CD14-positive monocyte (primary cell): ENCODE measurements at regions not wholly inside any gene's neighbourhood (a gene's known extent, or its start where the extent isn't known, plus 50 kb on each side); places are given as distances from the start of the nearest gene placed in this dataset.

Source experiments
- DNase-seq, 3 donors: peaks; one replicate each; pipeline ENCODE4 v3.0.0-alpha.2; 2011 to 2022
- H2AFZ ChIP-seq: 2 replicates; pipeline ENCODE4 v1.6.0; 2012; ENCODE audit warnings: mild to moderate bottlenecking, low read depth, low read length, inconsistent platforms; ENCODE audit not compliant: insufficient read depth, poor library complexity, severe bottlenecking
- H3K27ac ChIP-seq, 2 donors: 1 replicate in 1 of 2; 2 replicates in 1 of 2; pipeline ENCODE4 v1.5.1; 2012 to 2013; ENCODE audit warnings: low read length in 2 of 2, control low read depth in 1 of 2, inconsistent platforms in 1 of 2, low read depth in 1 of 2, mild to moderate bottlenecking in 1 of 2
- H3K27me3 ChIP-seq, 2 donors: one replicate each; pipeline versions ENCODE4 v1.6.0 to v1.6.1; 2011 to 2013; ENCODE audit warnings: low read length in 2 of 2; ENCODE audit not compliant: control insufficient read depth in 2 of 2, insufficient read depth in 2 of 2
- H3K36me3 ChIP-seq, 2 donors: replicated peaks in 1 of 2; 1 replicate in 1 of 2; 2 replicates in 1 of 2; pipeline versions ENCODE4 v1.5.1 to v1.6.1; 2012 to 2013; ENCODE audit warnings: low read length in 2 of 2, control low read depth in 1 of 2, inconsistent platforms in 1 of 2, mild to moderate bottlenecking in 1 of 2; ENCODE audit not compliant: insufficient read depth in 2 of 2, control insufficient read depth in 1 of 2
- H3K4me1 ChIP-seq, 2 donors: 1 replicate in 1 of 2; 2 replicates in 1 of 2; pipeline versions ENCODE4 v1.5.1 to v1.6.1; 2012 to 2013; ENCODE audit warnings: low read length in 2 of 2, control low read depth in 1 of 2, inconsistent platforms in 1 of 2, mild to moderate bottlenecking in 1 of 2, moderate library complexity in 1 of 2; ENCODE audit not compliant: insufficient read depth in 2 of 2, control insufficient read depth in 1 of 2
- H3K4me2 ChIP-seq: replicated peaks from 2 replicates; pipeline ENCODE3; 2012; ENCODE audit warnings: low read length, moderate library complexity, mild to moderate bottlenecking; ENCODE audit not compliant: poor library complexity, severe bottlenecking; ENCODE audit errors: extremely low read depth
- H3K4me3 ChIP-seq, 3 experiments: fragments of 200-600 bp in 1 of 3; sonication (generic) in 1 of 3; replicated peaks in 1 of 3; 1 replicate in 2 of 3; 2 replicates in 1 of 3; pipeline ENCODE4 v1.5.1; 2011 to 2013; ENCODE audit warnings: low read length in 3 of 3, mild to moderate bottlenecking in 3 of 3, control low read depth in 2 of 3, low read depth in 2 of 3, inconsistent platforms in 1 of 3, moderate library complexity in 1 of 3
- H3K79me2 ChIP-seq: 2 replicates; pipeline ENCODE4 v1.6.0; 2012; ENCODE audit warnings: mild to moderate bottlenecking, control low read depth, inconsistent platforms, low read length, moderate library complexity; ENCODE audit not compliant: insufficient read depth
- H3K9ac ChIP-seq: 2 replicates; pipeline ENCODE4 v1.6.0; 2017; ENCODE audit warnings: low read length, mild to moderate bottlenecking; ENCODE audit not compliant: insufficient read depth, poor library complexity, severe bottlenecking
- H3K9me3 ChIP-seq, 2 donors: replicated peaks in 1 of 2; 1 replicate in 1 of 2; 2 replicates in 1 of 2; pipeline versions ENCODE4 v1.5.1 to v1.6.1; 2012 to 2013; ENCODE audit warnings: low read length in 2 of 2, control low read depth in 1 of 2; ENCODE audit not compliant: control insufficient read depth in 1 of 2, insufficient read depth in 1 of 2
- H4K20me1 ChIP-seq: 2 replicates; pipeline ENCODE4 v1.6.0; 2012; ENCODE audit warnings: mild to moderate bottlenecking, low read length, control low read depth, moderate library complexity; ENCODE audit not compliant: insufficient read depth
- H3K27ac Mint-ChIP-seq, 7 donors: one replicate each; pipeline ENCODE4 v1.8.0; 2020; ENCODE audit warnings: mild to moderate bottlenecking in 7 of 7, mixed read lengths in 7 of 7, moderate library complexity in 6 of 7, inconsistent platforms in 2 of 7
- H3K27me3 Mint-ChIP-seq, 3 donors: one replicate each; pipeline ENCODE4 v1.8.0; 2021 to 2022; ENCODE audit warnings: low read depth in 3 of 3, mild to moderate bottlenecking in 3 of 3, mixed read lengths in 3 of 3, moderate library complexity in 3 of 3, inconsistent platforms in 1 of 3
- H3K36me3 Mint-ChIP-seq, 2 donors: one replicate each; pipeline ENCODE4 v1.8.0; 2020; ENCODE audit warnings: mixed read lengths in 2 of 2, inconsistent platforms in 1 of 2, mild to moderate bottlenecking in 1 of 2
- H3K4me1 Mint-ChIP-seq: one replicate; pipeline ENCODE4 v1.8.0; 2020; ENCODE audit warnings: mild to moderate bottlenecking, mixed read lengths
- H3K4me3 Mint-ChIP-seq, 2 donors: one replicate each; pipeline ENCODE4 v1.8.0; 2020; ENCODE audit warnings: mild to moderate bottlenecking in 2 of 2, mixed read lengths in 2 of 2, moderate library complexity in 1 of 2
- H3K9me3 Mint-ChIP-seq, 7 donors: one replicate each; pipeline ENCODE4 v1.8.0; 2020 to 2022; ENCODE audit warnings: mixed read lengths in 7 of 7, mild to moderate bottlenecking in 6 of 7, moderate library complexity in 6 of 7, inconsistent platforms in 2 of 7
- CTCF ChIP-seq: fragments of 200-600 bp; IDR thresholded peaks from one replicate; pipeline ENCODE4 v1.8.0; 2022; ENCODE audit warnings: antibody characterized with exemption, mild to moderate bottlenecking
- intact Hi-C, 2 donors: fragments of 100-400 bp; cut with micrococcal nuclease; formaldehyde crosslinking; loops; one replicate each; pipeline versions ENCODE4 v1.15.0 to v1.15.1; 2023

- Mint-ChIP-seq H3K27me3 (peaks cover 0 to 4% (median 0%) of the 10 kb centered on the region in 3 donors), H3K36me3 (no peaks in the 10 kb centered on the region), H3K4me1 (peaks cover 9% of the 10 kb centered on the region), H3K27ac (no peak overlapping the region), H3K9me3 (peaks cover 0 to 2% (median 0%) of the 10 kb centered on the region in 7 donors), H3K4me3 (no peak overlapping the region)
- Histone ChIP-seq H3K79me2 (no peaks in the 10 kb centered on the region), H3K36me3 (no peaks in the 10 kb centered on the region), H3K9ac (no peak overlapping the region), H4K20me1 (no peaks in the 10 kb centered on the region), H3K27me3 (no peaks in the 10 kb centered on the region), H3K4me1 (no peaks in the 10 kb centered on the region), H3K4me2 (no peak overlapping the region), H3K27ac (no peak overlapping the region), H3K9me3 (no peaks in the 10 kb centered on the region), H3K4me3 (no peak overlapping the region), H2AFZ (no peak overlapping the region)
- no peak for DNase-seq
- intact Hi-C loops = no loop called here
- TF ChIP-seq CTCF = no peak
Observed at GRCh38 chr6:109227646-109228045, 132.3 kb downstream of the CEP57L1 start.

GRCh38 chr6:109226353-109226752 lies 131.0 kb downstream of the CEP57L1 start:
- no peaks in the 10 kb centered on the region for H3K27me3 ChIP-seq
- no peak overlapping the region for H2AFZ ChIP-seq
- H3K4me3 ChIP-seq = no peak overlapping the region
- H3K9ac ChIP-seq = no peak overlapping the region
- H3K79me2 ChIP-seq = no peaks in the 10 kb centered on the region
- H3K9me3 ChIP-seq = no peaks in the 10 kb centered on the region
- DNase-seq = no peak
- no peak for TF ChIP-seq CTCF
- H3K4me1 Mint-ChIP-seq = peaks cover 11% of the 10 kb centered on the region
- intact Hi-C loops = no loop called here
- H3K36me3 ChIP-seq = no peaks in the 10 kb centered on the region
- no peaks in the 10 kb centered on the region for H3K4me1 ChIP-seq
- no peaks in the 10 kb centered on the region for H4K20me1 ChIP-seq
- no peaks in the 10 kb centered on the region for H3K36me3 Mint-ChIP-seq
- H3K4me3 Mint-ChIP-seq = no peak overlapping the region
- H3K27me3 Mint-ChIP-seq = peaks cover 0 to 4% (median 0%) of the 10 kb centered on the region in 3 donors
- H3K27ac ChIP-seq = no peak overlapping the region
- H3K27ac Mint-ChIP-seq = no peak overlapping the region
- no peak overlapping the region for H3K4me2 ChIP-seq
- peaks cover 0 to 2% (median 0%) of the 10 kb centered on the region in 7 donors for H3K9me3 Mint-ChIP-seq
